NCI-H187 treated with DMSO at 0.1 percent for 48 hours (cell line): ENCODE measurements at regions not wholly inside any gene's neighbourhood (a gene's known extent, or its start where the extent isn't known, plus 50 kb on each side); places are given as distances from the start of the nearest gene placed in this dataset.

Experiments
- DNase-seq: peaks from one replicate; lab custom pipeline; 2025; lab: John Stamatoyannopoulos, UW

DNA sequence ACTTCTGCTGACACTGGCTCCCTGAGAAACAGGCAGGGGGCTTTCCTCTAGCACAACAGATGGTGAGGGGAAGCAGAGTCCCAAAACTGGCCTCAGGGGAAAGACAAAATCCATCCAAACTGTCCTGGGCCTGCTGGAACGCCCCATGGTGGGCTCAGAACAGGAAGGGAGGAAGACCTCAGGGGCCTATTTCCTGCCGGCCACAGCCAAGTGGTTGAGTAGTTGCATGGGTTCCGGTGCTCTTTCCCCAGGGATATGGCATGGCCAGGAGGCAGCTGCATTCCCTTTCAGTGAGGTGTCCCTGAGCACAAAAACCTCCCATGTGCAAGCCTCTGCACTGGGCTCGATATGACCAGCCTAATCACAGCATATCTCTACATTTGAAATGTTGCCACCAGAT lies 303.0 kb upstream of the IRX5 start:
- no peak for DNase-seq

DNA sequence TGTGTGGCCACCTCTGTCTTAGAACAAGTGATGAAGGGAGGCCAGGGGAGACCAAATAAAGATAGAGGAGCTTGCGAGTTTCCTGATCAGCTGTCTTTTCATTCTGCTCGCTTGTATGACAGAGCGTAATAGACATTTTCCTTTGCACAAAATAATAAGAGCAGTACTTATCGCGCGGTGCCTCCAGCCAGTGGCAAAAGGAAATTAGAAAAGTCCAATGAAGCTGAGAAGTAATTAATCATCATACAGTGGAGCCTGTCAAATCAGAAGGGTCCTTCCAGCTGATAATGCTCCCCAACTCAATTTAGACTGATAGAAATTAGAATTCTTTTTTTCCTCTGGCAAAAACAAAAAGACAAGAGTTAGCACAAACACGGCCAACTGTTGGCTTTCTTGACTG lies 307.0 kb upstream of the IRX5 start:
- no peak for DNase-seq

DNA sequence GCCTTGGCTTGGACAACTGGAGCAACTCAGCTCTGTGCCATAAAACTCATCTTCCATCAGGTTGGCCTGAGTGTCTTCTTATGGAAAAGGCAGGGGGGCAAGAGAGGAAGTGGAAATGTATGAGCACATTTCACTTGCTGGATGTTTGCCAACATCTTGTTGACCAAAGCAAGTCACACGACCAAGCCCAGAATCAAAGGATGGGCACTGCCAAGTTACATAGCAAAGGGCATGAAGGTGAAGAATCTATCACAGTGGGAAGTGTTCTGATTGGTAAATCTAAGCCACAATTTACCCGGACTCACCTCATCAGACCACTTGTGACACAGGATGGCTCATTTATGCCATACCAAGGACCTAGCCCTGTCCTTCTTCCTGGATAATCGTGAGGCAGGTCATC lies 310.5 kb upstream of the IRX5 start:
- DNase-seq, result no peak

DNA sequence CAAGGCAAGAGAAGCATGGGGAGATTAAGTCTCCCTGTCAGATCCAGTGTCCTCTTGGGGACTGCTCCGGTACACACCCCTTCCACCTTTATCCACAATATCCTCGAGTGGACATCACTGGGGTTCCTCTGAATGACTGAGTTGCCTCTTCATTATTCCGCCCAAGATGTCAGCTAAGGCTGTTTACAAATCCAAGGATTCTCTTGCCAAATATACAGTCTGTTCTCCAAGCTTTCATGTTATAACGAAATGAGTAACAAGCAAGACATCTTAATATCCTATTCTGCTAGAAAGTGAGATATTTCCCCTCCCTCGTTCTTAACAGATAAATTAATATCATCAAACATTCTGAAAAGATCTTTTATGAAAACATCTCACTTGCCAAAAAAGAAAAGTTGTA lies 314.1 kb upstream of the IRX5 start:
- DNase-seq, result no peak

DNA sequence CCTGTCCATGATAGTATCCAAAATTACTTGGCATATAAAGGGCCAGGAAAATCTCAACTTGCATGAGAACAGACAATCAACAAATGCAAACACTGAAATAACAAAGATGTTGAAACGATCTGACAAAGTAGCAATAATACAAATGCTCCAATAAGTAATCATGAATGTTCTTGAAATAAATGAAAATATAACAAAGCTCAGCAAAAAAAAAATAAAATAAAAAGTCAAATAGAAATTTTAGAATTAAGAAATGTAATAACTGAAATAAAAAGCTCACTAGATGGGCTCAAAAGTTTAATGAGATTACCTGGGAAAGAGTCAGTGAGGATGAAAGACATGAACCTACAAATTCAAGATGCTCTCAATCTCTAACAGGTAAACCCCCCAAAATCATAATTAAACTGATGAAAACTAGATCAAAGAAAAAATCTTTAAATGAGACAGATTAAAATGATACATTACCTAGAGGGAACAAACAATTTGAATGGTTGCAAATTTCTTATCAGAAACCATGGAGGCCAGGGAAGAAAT lies 319.0 kb upstream of the IRX3 start:
- DNase-seq, result no peak

DNA sequence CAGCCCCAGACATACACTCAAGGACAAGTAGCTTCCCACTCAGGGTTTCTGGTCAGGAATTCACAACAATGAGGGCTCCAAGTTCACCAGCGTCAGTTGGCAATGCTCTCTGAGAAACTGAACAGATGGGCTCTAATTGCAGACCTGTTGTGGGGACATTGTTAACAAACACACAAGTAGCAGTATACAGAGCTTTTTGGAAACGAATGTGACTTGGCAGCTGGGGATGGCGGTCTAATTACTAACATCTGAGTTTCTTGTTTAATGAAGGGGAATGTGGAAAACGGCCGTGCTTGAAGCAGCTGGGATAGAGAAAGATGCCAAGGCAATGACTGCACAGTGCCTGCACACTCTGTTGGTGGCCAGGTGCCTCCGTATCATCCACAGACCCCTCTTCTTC lies 316.1 kb upstream of the IRX3 start:
- no peak for DNase-seq

DNA sequence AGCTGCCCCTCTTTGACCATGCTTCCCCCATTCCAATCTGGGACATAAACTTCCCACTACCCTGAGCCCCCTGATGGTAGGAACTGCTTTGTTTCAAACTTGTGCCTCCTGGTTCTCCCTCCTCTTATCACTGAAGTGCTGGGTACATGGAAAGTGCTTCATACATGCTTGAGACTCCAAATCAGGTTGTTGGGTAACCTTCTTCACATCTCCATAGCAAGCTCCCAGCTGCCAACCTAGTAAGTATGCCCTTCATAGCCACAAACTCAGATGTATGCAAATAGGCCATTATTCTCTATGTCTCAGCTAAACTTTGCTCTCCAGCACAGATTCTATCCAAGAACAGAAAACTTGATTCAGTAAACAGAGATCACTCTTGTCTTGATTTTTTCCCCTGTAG lies 310.6 kb upstream of the IRX3 start:
- DNase-seq, result no peak

DNA sequence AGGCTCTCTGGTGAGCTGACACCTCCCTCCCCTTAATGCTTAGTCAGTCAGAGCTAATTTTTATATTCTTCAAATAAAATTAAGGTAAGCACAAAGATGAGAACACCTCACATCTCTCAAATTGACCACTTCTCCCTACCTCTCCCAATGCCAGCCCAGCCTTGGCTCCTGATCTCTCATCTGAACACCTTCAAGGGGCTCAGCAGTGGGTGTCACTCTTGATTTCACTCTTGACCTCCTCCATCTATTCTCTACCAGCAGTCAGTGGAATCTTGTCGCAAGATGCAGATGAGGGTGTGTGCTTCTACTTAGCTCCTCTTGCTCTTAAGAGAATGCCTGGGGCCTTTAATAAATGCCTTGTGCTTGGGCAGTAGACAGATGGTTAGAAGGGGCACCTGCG lies 309.0 kb upstream of the IRX3 start:
- DNase-seq, result no peak

DNA sequence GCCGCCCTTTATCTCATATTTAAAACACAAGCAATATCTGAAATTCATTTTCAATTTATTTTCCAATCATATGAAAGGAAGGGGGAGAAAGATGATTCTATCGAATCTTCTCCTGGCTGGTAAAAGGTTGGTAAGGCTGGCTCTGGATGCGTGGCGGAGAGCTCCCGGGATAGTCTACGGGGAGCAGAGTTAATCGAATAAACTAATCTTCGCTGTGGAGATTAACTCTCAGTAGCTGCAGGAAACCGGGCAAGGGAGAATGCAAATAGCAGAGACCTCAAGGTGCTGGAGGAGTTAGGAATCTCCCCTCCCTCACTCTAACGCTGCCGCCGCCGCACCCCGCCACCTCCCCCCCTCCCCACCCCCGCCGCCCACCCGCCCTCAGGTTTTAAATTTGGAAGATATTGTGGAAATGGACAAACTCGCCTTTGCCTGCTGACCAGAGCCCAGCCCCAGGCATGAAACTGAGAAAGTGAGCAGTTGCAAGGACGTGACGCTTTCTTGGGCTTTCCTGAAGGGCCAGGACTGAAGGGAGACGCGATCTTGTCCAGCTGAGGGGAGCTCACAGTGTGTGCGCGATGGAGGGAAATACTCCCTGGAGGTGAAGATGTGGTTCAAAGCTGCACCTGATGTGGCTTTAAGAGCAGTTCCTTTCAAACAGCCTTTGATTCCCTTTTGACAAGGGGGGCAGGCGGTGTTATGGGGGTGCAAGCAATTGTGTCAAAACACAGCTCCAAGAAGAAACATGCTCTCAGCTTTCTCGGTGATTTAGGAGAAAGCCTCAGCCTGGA lies 308.2 kb upstream of the IRX3 start:
- DNase-seq, result no peak

DNA sequence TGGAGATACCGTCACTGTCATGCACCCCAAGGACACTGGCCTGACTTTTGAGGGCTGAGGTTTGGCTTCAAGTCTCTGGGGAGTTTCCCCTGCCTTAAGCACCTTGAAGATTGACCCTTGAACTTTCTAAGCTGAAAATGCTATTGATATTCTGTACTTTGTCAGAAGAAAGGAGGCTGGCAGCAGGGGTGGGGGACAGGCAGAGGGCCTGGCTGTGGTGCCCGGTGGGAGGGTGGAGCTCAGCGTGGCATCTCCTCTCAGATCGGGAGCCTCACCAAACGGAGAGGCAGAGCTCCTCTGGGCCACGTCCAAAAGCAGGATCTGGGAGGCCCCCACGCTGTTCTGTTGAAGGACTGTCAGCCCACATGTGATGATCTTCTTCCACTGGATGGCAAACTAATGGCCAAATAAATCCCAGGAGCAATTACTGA lies 305.2 kb upstream of the IRX3 start:
- no peak for DNase-seq

DNA sequence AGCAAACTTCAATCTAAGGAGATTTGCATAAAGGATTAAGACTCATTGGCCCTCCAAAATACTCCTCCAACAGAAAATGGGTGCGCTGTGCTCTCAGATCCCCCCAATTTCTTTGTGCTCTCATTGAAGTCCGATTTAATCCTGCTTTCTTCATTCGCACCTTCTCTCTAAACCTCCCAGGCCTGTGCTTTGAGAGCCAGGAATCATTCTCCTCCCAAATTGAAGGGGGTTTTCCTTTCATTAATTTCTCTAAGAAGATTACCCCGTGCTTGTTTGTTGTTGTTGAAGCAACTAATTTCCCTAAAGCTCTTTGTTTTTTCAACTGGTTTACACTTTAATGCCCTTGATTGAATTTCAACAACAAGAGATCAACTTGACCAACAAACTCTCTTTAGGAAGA lies 304.2 kb upstream of the IRX3 start:
- no peak for DNase-seq

DNA sequence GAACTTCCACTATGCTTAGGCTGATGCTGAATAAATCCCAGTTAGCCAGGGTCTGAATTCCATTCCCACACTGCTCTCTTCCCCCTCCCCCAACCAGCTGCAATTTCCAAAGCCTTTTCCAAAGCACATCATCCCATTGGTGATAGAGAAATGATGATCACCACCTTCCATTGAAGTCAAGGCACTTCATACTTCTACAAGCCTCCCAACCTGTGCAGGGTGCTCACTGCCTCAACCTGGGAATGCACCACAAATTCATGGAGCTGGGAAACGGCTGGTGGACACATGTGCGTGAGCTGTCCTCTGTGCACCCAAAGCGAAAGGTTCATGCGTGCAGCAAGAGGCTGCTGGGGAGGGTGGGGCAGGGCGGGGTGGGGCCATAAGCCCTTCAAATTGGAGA lies 302.7 kb upstream of the IRX3 start:
- DNase-seq, result no peak

DNA sequence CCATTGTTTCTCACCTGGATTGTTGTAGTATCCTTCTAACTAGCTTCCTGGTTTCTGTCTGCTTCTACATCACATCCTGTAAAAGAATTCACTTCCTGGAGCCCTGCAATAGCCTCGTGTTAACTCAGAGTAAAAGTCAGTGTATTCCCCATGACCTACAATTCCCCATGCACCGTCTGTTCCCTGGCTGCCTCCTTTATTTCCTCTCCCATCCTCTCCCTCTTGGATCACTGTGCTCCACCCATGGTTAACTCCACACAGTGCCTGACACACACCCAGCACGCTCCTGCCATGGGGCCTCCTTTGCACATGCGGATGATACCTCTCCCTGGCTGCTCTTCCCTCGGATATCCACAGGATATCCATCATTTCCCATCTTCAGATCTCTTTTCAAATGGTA lies 301.4 kb upstream of the IRX3 start:
- DNase-seq, result no peak

DNA sequence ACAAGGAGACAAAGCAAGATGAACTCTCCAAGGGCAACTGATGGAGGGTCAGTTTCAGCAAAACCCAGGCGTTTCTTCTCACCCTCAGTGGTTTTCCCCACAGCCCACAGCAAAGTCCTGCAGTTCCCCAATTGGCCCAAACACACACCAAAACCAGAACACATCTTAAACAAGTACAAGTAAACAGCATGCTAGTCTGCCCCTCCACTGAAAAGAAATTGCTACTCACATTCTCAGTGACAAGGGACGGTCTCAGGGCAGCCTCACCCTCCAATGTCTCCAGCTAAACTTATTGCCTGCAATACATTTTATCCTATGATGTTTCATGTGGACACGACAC lies 300.6 kb upstream of the IRX3 start:
- no peak for DNase-seq

DNA sequence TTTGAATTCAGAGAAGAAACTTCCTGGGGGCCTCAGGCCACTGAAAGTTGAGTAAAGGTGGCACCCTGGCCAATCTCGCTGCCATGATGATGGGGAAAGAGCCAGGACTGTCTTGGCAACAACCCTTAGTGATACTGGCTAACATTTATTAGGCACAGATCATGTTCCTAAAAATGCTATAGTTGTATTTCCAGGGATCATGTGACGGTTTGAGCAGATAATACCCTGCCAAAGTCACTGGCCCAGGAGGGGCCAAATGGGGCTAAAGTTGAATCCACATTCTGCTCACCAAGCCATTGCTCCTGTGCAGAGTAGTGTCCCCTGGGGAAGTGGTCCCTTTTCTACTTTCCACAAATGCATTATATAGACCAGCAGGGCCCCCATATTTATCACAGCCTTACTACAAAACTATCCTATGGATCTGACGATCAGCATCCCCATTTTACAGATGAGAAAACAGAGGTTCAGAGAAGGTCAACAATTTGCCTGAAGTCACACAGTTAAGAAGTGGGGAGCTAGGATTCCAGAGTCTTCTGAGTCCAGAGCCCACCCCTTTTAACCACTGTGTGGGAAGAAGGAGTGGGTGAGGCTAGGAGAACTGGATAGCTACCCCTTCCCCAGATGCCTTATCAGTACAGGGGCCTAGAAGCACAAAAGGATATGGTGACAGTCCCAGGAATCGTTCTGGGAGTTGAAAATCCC lies 300.0 kb upstream of the IRX3 start:
- DNase-seq, result no peak

DNA sequence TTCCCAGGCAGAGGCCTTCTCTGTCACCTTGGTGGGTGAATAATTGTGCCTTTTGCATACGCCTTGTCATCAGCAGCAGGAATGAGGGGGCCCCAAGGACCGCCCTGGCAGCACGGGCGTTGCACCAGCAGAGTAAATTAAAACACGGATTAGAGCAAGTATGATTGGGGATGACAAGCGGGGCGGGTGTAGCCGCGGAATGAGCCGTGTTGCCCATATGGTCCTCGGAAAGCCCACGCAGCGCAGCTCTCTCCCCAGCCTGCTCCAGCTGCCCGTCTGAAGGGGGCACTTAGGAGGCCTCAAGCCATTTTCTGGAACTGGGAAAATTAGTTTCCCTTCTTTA lies 299.4 kb upstream of the IRX3 start:
- no peak for DNase-seq

DNA sequence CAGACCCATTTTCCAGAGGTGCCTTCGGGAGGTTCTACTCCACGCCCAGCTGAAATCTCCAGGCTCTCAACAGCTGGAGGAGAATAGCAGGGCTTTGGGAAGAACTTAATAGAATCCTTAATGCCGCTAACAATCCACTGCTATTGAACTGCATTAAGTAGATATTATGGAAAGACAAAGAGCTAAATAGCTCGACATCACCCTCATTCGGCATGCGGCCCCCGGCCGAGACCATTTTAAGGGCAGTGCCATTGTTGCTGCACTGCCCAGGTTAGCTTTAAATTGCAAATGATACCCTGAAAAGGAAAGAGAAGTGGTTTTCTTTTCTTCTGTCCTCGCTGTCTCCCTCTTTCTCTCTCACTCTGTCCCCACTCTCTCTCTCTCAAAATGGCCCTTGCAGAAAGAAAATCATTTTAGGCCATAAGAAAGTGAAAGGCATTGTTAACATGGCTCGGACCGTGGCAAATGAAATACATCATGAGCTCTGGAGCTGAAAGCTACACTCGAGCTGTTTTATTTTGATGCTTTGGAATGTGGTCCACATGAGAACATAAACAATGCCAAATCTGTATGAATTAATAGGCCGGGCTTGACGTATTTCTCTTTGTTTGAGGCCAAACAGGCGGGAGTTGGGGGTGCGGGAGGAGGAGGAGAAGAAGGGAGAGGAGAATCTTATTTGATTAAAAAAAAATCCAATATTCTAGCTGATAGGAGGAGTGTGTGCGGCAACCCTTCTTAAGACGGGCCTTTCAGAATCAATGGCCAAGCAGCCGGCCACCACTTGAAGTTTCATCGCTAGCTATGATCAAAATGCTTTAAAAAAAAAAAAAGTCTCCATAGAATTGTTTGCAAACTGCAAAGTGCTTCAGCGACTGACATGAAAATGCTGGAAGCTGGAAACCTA lies 298.8 kb upstream of the IRX3 start:
- DNase-seq, result no peak

DNA sequence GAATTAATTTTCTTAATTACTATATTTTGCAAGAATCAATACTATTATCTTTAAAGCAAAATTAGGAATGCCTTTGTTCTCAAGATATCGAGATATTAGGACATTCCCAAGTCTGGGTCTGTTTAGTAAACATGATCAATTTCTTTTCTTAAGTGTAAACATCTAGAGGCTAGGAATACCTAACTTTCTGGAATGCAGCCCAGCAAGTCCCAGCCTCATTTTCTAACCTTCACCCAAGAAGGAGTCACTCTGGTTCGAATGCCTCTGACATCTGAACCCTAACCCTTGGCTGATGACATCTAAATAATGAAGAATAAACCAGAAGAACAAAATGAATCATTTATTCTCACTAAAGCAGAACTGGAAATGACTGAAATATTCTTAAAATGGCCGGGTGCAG lies 297.5 kb upstream of the IRX3 start:
- DNase-seq, result no peak

DNA sequence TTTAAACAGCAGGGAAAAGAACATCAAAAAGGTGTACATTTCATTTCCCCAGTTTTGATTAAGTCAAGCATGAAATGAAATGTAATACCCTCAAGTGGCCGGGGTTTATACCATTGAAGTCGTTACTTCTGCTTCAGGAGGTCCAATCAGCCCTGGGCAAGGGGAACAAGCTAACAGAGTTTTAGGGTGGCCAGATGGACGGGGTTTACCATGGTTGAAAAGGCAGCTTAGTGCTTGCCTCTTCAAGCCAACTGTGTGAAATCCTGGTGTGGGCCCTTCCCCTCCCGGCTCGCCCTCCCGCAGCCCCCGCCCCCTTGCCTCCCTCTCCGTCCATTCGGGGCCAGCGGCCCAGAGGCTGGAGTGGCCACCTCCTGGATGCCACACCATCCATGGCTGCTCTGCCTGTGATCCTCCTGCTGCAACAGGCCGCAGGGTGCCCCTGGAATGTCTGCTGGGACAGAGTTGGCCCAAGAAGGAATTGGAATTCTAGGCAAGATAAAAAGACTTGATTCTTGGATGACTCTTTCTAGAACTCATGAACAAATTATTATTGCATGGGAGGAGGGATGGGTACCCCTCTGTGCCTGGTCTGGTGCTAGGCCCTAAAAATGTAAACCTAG lies 296.2 kb upstream of the IRX3 start:
- DNase-seq, result no peak

DNA sequence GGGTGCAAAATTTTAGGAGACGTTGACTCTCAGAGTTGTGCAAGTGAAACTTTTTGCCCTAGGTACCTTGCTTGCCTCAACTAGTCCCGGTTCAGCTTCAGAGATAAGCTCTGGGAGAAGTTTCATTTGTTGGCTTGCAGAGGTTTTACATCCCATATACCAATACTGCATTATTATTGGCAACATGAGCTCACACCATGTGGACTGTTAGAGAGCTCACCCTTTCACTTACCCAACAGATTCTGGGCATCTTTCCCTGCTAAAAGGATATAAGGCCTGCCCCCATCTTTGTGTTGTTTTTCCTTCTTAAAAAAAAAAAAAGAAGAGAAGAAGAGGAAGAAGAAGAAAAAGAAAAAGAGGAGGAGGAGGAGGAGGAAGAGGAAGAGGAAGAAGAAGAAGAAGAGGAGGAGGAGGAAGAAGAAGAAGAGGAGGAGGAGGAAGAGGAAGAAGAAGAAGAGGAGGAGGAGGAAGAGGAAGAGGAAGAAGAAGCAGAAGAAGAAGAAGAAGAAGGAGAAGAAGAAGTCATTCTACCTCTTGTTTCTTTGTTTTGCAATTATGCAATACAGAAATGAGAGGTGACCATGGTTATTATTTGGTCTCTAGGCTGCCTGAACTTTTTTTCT lies 292.6 kb upstream of the IRX3 start:
- DNase-seq, result no peak

DNA sequence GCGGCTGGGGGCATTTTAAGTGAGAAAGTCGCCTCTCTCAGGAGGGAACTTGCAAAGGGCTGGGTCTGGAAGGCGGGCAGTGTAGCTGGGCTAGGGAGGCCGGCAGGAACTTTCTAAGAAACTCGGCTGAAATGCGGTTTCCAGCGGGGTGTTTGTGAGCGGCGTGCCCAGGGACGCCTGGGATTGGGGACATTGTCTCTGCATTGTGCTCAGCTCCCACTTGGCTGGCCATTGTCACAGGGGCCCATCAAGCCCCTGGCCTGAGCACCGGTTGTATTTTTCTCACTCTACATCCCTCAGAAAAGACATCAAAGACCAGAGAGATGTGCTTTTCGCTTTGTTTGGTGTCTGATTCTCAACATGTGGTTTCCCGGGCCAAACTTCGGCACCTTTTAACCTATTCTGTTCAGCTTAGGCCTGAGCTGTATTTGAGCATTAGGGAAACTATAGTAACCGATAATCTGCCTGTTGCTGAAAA lies 291.1 kb upstream of the IRX3 start:
- no peak for DNase-seq

DNA sequence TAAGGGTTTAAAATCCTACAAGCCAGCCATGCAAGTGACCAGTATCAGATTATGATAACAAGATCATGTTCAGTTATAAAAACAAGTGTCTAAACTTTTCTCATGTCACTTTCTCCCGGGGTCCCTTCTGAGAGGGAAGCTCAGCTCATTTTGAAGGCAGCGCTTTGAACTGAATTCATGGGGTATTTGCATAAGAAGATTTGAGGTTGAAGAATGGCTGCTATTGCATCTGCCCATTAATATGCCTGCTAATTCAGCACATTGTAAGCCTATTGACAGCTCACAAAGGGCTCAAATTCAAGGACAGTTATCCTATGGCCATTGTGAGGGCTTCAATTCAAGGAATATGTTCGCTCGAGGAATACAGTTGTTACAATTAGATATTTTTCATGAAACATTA lies 290.2 kb upstream of the IRX3 start:
- no peak for DNase-seq
